ENCODE measurements at regions not wholly inside any gene's neighbourhood (a gene's known extent, or its start where the extent isn't known, plus 50 kb on each side); places are given as distances from the start of the nearest gene placed in this dataset.

GRCh38 chr1:198068285-198068684 is 88.5 kb upstream of the NEK7 start:
- intact Hi-C loops (cut with DNase I) = no loop called here
- ATAC-seq (no peak), DNase-seq (no peak)
- H3K27me3 ChIP-seq = no peaks in the 10 kb centered on the region
- H3K27ac ChIP-seq = no peak overlapping the region
- H3K4me1 ChIP-seq = no peaks in the 10 kb centered on the region
- 71% methylated on average over 3 of the region's 3 CpGs for WGBS (ENCODE audit: insufficient coverage, low coverage, low lambda C conversion rate, missing lambda C conversion rate)
- H3K4me3 ChIP-seq = no peak overlapping the region
- no peaks in the 10 kb centered on the region for H3K36me3 ChIP-seq
- TF ChIP-seq POLR2A (IDR thresholded peaks at IDR 0.05) (no peak), CTCF (IDR thresholded peaks at IDR 0.05) (no peak)
- no peaks in the 10 kb centered on the region for H3K9me3 ChIP-seq

GRCh38 chr1:198072177-198072576 is 84.6 kb upstream of the NEK7 start:
- Histone ChIP-seq H3K27me3 (no peaks in the 10 kb centered on the region), H3K4me1 (no peaks in the 10 kb centered on the region), H3K9me3 (no peaks in the 10 kb centered on the region), H3K4me3 (no peak overlapping the region), H3K27ac (no peak overlapping the region), H3K36me3 (no peaks in the 10 kb centered on the region)
- peak; percentile 63 to 77 (median 72) for ATAC-seq
- TF ChIP-seq POLR2A (IDR thresholded peaks at IDR 0.05) (no peak), CTCF (IDR thresholded peaks at IDR 0.05) (peak; percentile 34 to 57 (median 42))
- no peak for DNase-seq
- intact Hi-C loops (cut with DNase I) = no loop called here
- WGBS (ENCODE audit: insufficient coverage, low coverage, low lambda C conversion rate, missing lambda C conversion rate) = 26% methylated on average over 1 of the region's 1 CpG

GRCh38 chr1:198075296-198075695 is 81.5 kb upstream of the NEK7 start:
- intact Hi-C loops (cut with DNase I) = no loop called here
- no peaks in the 10 kb centered on the region for H3K27me3 ChIP-seq
- H3K36me3 ChIP-seq = no peaks in the 10 kb centered on the region
- no peaks in the 10 kb centered on the region for H3K4me1 ChIP-seq
- H3K4me3 ChIP-seq = no peak overlapping the region
- WGBS (ENCODE audit: insufficient coverage, low coverage, low lambda C conversion rate, missing lambda C conversion rate) = 69% methylated on average over 4 of the region's 4 CpGs
- TF ChIP-seq POLR2A (IDR thresholded peaks at IDR 0.05) (no peak), CTCF (IDR thresholded peaks at IDR 0.05) (no peak)
- no peak for DNase-seq
- H3K27ac ChIP-seq = no peak overlapping the region
- ATAC-seq = no peak
- H3K9me3 ChIP-seq = no peaks in the 10 kb centered on the region

GRCh38 chr1:198079432-198079951 is 77.3 kb upstream of the NEK7 start:
- peak; percentile 37 to 73 (median 42) for ATAC-seq
- Histone ChIP-seq H3K27ac (no peak overlapping the region), H3K36me3 (no peaks in the 10 kb centered on the region), H3K4me1 (no peaks in the 10 kb centered on the region), H3K27me3 (no peaks in the 10 kb centered on the region), H3K9me3 (no peaks in the 10 kb centered on the region), H3K4me3 (no peak overlapping the region)
- 57% methylated on average over 1 of the region's 1 CpG for WGBS (ENCODE audit: insufficient coverage, low coverage, low lambda C conversion rate, missing lambda C conversion rate)
- intact Hi-C loops (cut with DNase I) = no loop called here
- DNase-seq = no peak
- no peak for TF ChIP-seq CTCF (IDR thresholded peaks at IDR 0.05)
- no peak for TF ChIP-seq POLR2A (IDR thresholded peaks at IDR 0.05)

- WGBS (ENCODE audit: insufficient coverage, low coverage, low lambda C conversion rate, missing lambda C conversion rate) = 77% methylated on average over 3 of the region's 3 CpGs
- intact Hi-C loops (cut with DNase I) = no loop called here
- TF ChIP-seq CTCF (IDR thresholded peaks at IDR 0.05) (no peak), POLR2A (IDR thresholded peaks at IDR 0.05) (no peak)
- H3K36me3 ChIP-seq = no peaks in the 10 kb centered on the region
- H3K27ac ChIP-seq = no peak overlapping the region
- no peak for DNase-seq
- no peaks in the 10 kb centered on the region for H3K27me3 ChIP-seq
- H3K4me3 ChIP-seq = no peak overlapping the region
- no peak for ATAC-seq
- H3K9me3 ChIP-seq = no peaks in the 10 kb centered on the region
- H3K4me1 ChIP-seq = peaks cover 0 to 12% (median 0%) of the 10 kb centered on the region in 4 donors
Measured at GRCh38 chr1:198082576-198082975, 74.2 kb upstream of the NEK7 start.
